Activated naive CD4-positive, alpha-beta T cell treated with anti-CD3 and anti-CD28 coated beads for 36 hours (primary cell): ENCODE measurements at regions not wholly inside any gene's neighbourhood (a gene's known extent, or its start where the extent isn't known, plus 50 kb on each side); places are given as distances from the start of the nearest gene placed in this dataset.
"Not testable (repeated sequence)": the region's sequence is repeated elsewhere in the genome, so short reads cannot be mapped to it uniquely, and the experiment has no call there.

Experiments
- CTCF ChIA-PET: fragments of 350-600 bp; sonication (Branson Sonifier 250); formaldehyde crosslinking; loops from one replicate; lab custom pipeline; 2021; ENCODE audit warnings: antibody characterized with exemption; lab: Charles Lee
- DNase-seq: peaks from one replicate; pipeline ENCODE4 v3.0.0-alpha.2; 2020
- H3K27ac Mint-ChIP-seq: one replicate; pipeline ENCODE4 v1.8.0; 2021; ENCODE audit warnings: mild to moderate bottlenecking, mixed read lengths
- H3K27me3 Mint-ChIP-seq: one replicate; pipeline ENCODE4 v1.8.0; 2021; ENCODE audit warnings: low read depth, mixed read lengths
- H3K36me3 Mint-ChIP-seq: one replicate; pipeline ENCODE4 v1.8.0; 2021; ENCODE audit warnings: low read depth, mixed read lengths
- H3K4me1 Mint-ChIP-seq: one replicate; pipeline ENCODE4 v1.8.0; 2021; ENCODE audit warnings: low read depth, mixed read lengths
- H3K4me3 Mint-ChIP-seq: one replicate; pipeline ENCODE4 v1.8.0; 2021; ENCODE audit warnings: mild to moderate bottlenecking, moderate library complexity, mixed read lengths
- H3K9me3 Mint-ChIP-seq: one replicate; pipeline ENCODE4 v1.8.0; 2021; ENCODE audit warnings: mixed read lengths
- intact Hi-C: fragments of 100-400 bp; cut with micrococcal nuclease; formaldehyde crosslinking; loops from one replicate; pipeline ENCODE4 v1.15.1; 2023

- Mint-ChIP-seq H3K4me1 (no peaks in the 10 kb centered on the region), H3K4me3 (no peak overlapping the region), H3K9me3 (no peaks in the 10 kb centered on the region), H3K36me3 (no peaks in the 10 kb centered on the region), H3K27ac (no peak overlapping the region), H3K27me3 (peaks cover 6% of the 10 kb centered on the region)
- intact Hi-C loops: no loop called here
- no peak for DNase-seq
- CTCF ChIA-PET: no interaction called here
Observed at GRCh38 chr15:95680728-95681127, 649.8 kb upstream of the NR2F2 start.

GRCh38 chr15:95681836-95682544, 648.5 kb upstream of the NR2F2 start:
- Mint-ChIP-seq H3K9me3 (no peaks in the 10 kb centered on the region), H3K4me3 (no peak overlapping the region), H3K27ac (no peak overlapping the region), H3K4me1 (no peaks in the 10 kb centered on the region), H3K36me3 (no peaks in the 10 kb centered on the region), H3K27me3 (no peaks in the 10 kb centered on the region)
- intact Hi-C loops: no loop called here
- CTCF ChIA-PET: no interaction called here
- no peak for DNase-seq

- Mint-ChIP-seq H3K27me3 (no peaks in the 10 kb centered on the region), H3K27ac (no peak overlapping the region), H3K9me3 (no peaks in the 10 kb centered on the region), H3K4me3 (no peak overlapping the region), H3K36me3 (no peaks in the 10 kb centered on the region), H3K4me1 (no peaks in the 10 kb centered on the region)
- intact Hi-C loops: no loop called here
- CTCF ChIA-PET: no interaction called here
- no peak for DNase-seq
Observed at GRCh38 chr15:95684126-95684525, 646.4 kb upstream of the NR2F2 start.

- H3K27ac Mint-ChIP-seq: no peak overlapping the region
- H3K9me3 Mint-ChIP-seq: no peaks in the 10 kb centered on the region
- H3K4me1 Mint-ChIP-seq: no peaks in the 10 kb centered on the region
- H3K36me3 Mint-ChIP-seq: no peaks in the 10 kb centered on the region
- intact Hi-C loops: no loop called here
- H3K27me3 Mint-ChIP-seq: no peaks in the 10 kb centered on the region
- CTCF ChIA-PET: no interaction called here
- no peak for DNase-seq
- H3K4me3 Mint-ChIP-seq: no peak overlapping the region
Observed at GRCh38 chr15:95684693-95685115, 645.8 kb upstream of the NR2F2 start.

- no peak overlapping the region for H3K4me3 Mint-ChIP-seq
- H3K36me3 Mint-ChIP-seq: no peaks in the 10 kb centered on the region
- intact Hi-C loops: no loop called here
- H3K27me3 Mint-ChIP-seq: no peaks in the 10 kb centered on the region
- DNase-seq: no peak
- CTCF ChIA-PET: no interaction called here
- H3K4me1 Mint-ChIP-seq: no peaks in the 10 kb centered on the region
- no peak overlapping the region for H3K27ac Mint-ChIP-seq
- no peaks in the 10 kb centered on the region for H3K9me3 Mint-ChIP-seq
Observed at GRCh38 chr15:95687061-95687460, 643.4 kb upstream of the NR2F2 start.

- Mint-ChIP-seq H3K9me3 (no peaks in the 10 kb centered on the region), H3K27ac (no peak overlapping the region), H3K4me3 (no peak overlapping the region), H3K36me3 (no peaks in the 10 kb centered on the region), H3K4me1 (no peaks in the 10 kb centered on the region), H3K27me3 (no peaks in the 10 kb centered on the region)
- intact Hi-C loops: no loop called here
- no peak for DNase-seq
- CTCF ChIA-PET: no interaction called here
Observed at GRCh38 chr15:95687686-95688085, 642.8 kb upstream of the NR2F2 start.

GRCh38 chr15:95690631-95691340, 639.7 kb upstream of the NR2F2 start:
- no peak overlapping the region for H3K4me3 Mint-ChIP-seq
- peaks cover 18% of the 10 kb centered on the region for H3K9me3 Mint-ChIP-seq
- no peaks in the 10 kb centered on the region for H3K36me3 Mint-ChIP-seq
- DNase-seq: no peak
- CTCF ChIA-PET: interaction anchor here (0.6 kb wide), 1 partner anchor 221 kb away, joined by 5 read pairs; no protein-coding TSS in a partner anchor
- intact Hi-C loops: no loop called here
- no peaks in the 10 kb centered on the region for H3K27me3 Mint-ChIP-seq
- no peak overlapping the region for H3K27ac Mint-ChIP-seq
- H3K4me1 Mint-ChIP-seq: no peaks in the 10 kb centered on the region

GRCh38 chr15:95693917-95694316, 636.6 kb upstream of the NR2F2 start:
- Mint-ChIP-seq H3K36me3 (no peaks in the 10 kb centered on the region), H3K27me3 (peaks cover under 1% of the 10 kb centered on the region), H3K4me3 (no peak overlapping the region), H3K4me1 (no peaks in the 10 kb centered on the region), H3K9me3 (peaks cover 20% of the 10 kb centered on the region), H3K27ac (no peak overlapping the region)
- intact Hi-C loops: no loop called here
- CTCF ChIA-PET: no interaction called here
- no peak for DNase-seq

- Mint-ChIP-seq H3K36me3 (peaks cover 6% of the 10 kb centered on the region), H3K9me3 (peaks cover 46% of the 10 kb centered on the region), H3K4me3 (no peak overlapping the region), H3K4me1 (no peaks in the 10 kb centered on the region), H3K27me3 (peaks cover 7% of the 10 kb centered on the region), H3K27ac (no peak overlapping the region)
- no peak for DNase-seq
- CTCF ChIA-PET: no interaction called here
- intact Hi-C loops: no loop called here
Observed at GRCh38 chr15:95698230-95698629, 632.3 kb upstream of the NR2F2 start.

- intact Hi-C loops: no loop called here
- no peaks in the 10 kb centered on the region for H3K4me1 Mint-ChIP-seq
- CTCF ChIA-PET: no interaction called here
Observed at GRCh38 chr15:95698951-95699350, 631.5 kb upstream of the NR2F2 start.

GRCh38 chr15:95699578-95699977, 630.9 kb upstream of the NR2F2 start:
- Mint-ChIP-seq H3K27me3 (peaks cover 7% of the 10 kb centered on the region), H3K36me3 (peaks cover 6% of the 10 kb centered on the region), H3K4me3 (no peak overlapping the region), H3K4me1 (no peaks in the 10 kb centered on the region), H3K27ac (no peak overlapping the region), H3K9me3 (peaks cover 34% of the 10 kb centered on the region)
- CTCF ChIA-PET: no interaction called here
- intact Hi-C loops: no loop called here
- DNase-seq: no peak

More at GRCh38 chr15:95698951-95699350, 631.5 kb upstream of the NR2F2 start:
- Mint-ChIP-seq H3K27ac (no peak overlapping the region), H3K4me3 (no peak overlapping the region), H3K36me3 (peaks cover 6% of the 10 kb centered on the region), H3K27me3 (peaks cover 7% of the 10 kb centered on the region), H3K9me3 (peaks cover 40% of the 10 kb centered on the region)
- no peak for DNase-seq

GRCh38 chr15:95700692-95701091, 629.8 kb upstream of the NR2F2 start:
- H3K4me1 Mint-ChIP-seq, CTCF ChIA-PET, intact Hi-C loops, H3K36me3 Mint-ChIP-seq, H3K27ac Mint-ChIP-seq, H3K4me3 Mint-ChIP-seq, DNase-seq: not testable (repeated sequence)
- Mint-ChIP-seq H3K27me3 (peaks cover 13% of the 10 kb centered on the region), H3K9me3 (peaks cover 28% of the 10 kb centered on the region)

GRCh38 chr15:95701410-95701809, 629.1 kb upstream of the NR2F2 start:
- no peak overlapping the region for H3K27ac Mint-ChIP-seq
- no peak for DNase-seq

More at GRCh38 chr15:95701410-95701809, 629.1 kb upstream of the NR2F2 start:
- H3K4me1 Mint-ChIP-seq: no peaks in the 10 kb centered on the region
- no peak overlapping the region for H3K4me3 Mint-ChIP-seq
- peaks cover 28% of the 10 kb centered on the region for H3K9me3 Mint-ChIP-seq
- H3K36me3 Mint-ChIP-seq: peaks cover 6% of the 10 kb centered on the region
- peaks cover 16% of the 10 kb centered on the region for H3K27me3 Mint-ChIP-seq
- intact Hi-C loops: no loop called here
- CTCF ChIA-PET: no interaction called here
